Activated T-cell treated with anti-CD3 and anti-CD28 coated beads, Interleukin-2, amount 50 U/mL, for 4 hours (primary cell): ENCODE measurements at regions not wholly inside any gene's neighbourhood (a gene's known extent, or its start where the extent isn't known, plus 50 kb on each side); places are given as distances from the start of the nearest gene placed in this dataset.

Experiments used
- ATAC-seq, 2 donors: fragments of 200-7000 bp; cut with Tn5 transposase; one replicate each; pipeline ENCODE4 v1.10.0; 2021
- DNase-seq: peaks from one replicate; pipeline ENCODE4 v3.0.0-alpha.2; 2020
- H3K27me3 Mint-ChIP-seq: one replicate; pipeline ENCODE4 v1.8.0; 2021; ENCODE audit warnings: low read depth, mixed read lengths
- H3K36me3 Mint-ChIP-seq: one replicate; pipeline ENCODE4 v1.8.0; 2022; ENCODE audit warnings: mixed read lengths; ENCODE audit not compliant: insufficient read depth
- H3K4me1 Mint-ChIP-seq: one replicate; pipeline ENCODE4 v1.8.0; 2021; ENCODE audit warnings: low read depth, mixed read lengths
- H3K4me3 Mint-ChIP-seq: one replicate; pipeline ENCODE4 v1.8.0; 2021; ENCODE audit warnings: mild to moderate bottlenecking, moderate library complexity, mixed read lengths
- H3K9me3 Mint-ChIP-seq: one replicate; pipeline ENCODE4 v1.8.0; 2021; ENCODE audit warnings: mixed read lengths

DNA sequence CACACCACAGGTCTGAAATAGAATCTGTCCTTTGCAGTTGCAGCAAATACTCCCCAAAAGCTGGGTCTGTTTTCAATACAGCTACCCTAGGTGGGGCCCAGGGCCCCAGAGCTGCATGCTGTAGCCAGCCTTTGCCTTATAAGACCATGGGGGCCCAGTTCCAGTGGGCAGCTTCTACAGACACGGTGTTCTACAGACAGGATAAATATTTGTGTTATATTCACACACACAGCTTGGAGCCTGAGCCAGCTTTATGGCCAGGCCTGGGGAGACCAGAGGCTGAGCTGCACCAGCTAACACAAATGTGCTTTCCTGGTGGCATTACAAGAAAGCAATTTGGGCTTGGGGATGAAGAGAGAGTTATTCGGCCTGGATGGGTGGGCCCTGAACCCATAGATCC, 151.8 kb upstream of the NCAM1 start:
- DNase-seq (no peak), ATAC-seq (no peak)
- H3K36me3 Mint-ChIP-seq: no peaks in the 10 kb centered on the region
- no peaks in the 10 kb centered on the region for H3K27me3 Mint-ChIP-seq
- H3K4me3 Mint-ChIP-seq: no peak overlapping the region
- no peaks in the 10 kb centered on the region for H3K4me1 Mint-ChIP-seq
- H3K9me3 Mint-ChIP-seq: peaks cover 8% of the 10 kb centered on the region

DNA sequence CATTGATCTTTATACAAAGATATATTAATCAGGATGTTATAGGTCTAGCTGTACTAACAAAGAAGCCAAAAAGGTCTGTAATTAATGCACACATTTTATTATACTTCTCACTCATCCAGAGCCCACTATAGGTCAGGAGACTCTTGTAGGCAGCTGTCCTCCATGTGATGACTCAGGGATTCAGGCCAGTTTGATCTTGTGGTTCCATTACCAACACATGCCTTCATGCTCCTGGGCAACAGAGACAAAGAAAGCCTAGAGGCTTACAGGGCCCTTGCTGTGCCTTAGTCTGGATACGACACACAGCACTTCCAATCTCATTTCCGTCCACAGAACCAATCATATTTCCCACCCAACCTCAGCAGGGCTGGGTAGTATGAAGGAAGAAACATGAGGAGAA, 150.3 kb upstream of the NCAM1 start:
- Mint-ChIP-seq H3K4me3 (no peak overlapping the region), H3K9me3 (peaks cover 7% of the 10 kb centered on the region), H3K27me3 (no peaks in the 10 kb centered on the region), H3K4me1 (no peaks in the 10 kb centered on the region), H3K36me3 (no peaks in the 10 kb centered on the region)
- ATAC-seq (no peak), DNase-seq (no peak)

DNA sequence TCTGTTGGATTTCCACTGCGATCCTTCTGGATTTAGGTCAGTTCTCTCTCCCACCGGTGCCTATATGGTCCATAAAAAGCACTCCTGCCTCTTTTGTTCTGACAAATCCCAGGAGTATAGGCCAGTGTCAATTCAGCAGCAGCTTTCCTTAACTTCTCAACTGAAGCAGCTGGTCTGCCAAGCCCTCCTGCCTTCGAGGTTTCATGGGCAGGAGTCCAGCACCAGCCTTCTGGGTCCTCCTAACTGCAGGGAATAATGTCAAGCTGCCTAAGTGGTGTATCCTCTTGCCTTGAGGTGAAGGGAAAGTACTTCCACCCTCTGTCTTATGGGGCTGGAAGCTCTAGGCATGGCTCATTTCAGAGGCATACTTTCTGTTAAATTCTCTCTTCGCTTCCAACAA, 149.4 kb upstream of the NCAM1 start:
- no peaks in the 10 kb centered on the region for H3K4me1 Mint-ChIP-seq
- H3K36me3 Mint-ChIP-seq: no peaks in the 10 kb centered on the region
- DNase-seq: no peak
- H3K4me3 Mint-ChIP-seq: no peak overlapping the region
- no peaks in the 10 kb centered on the region for H3K27me3 Mint-ChIP-seq
- no peak for ATAC-seq
- peaks cover 7% of the 10 kb centered on the region for H3K9me3 Mint-ChIP-seq

DNA sequence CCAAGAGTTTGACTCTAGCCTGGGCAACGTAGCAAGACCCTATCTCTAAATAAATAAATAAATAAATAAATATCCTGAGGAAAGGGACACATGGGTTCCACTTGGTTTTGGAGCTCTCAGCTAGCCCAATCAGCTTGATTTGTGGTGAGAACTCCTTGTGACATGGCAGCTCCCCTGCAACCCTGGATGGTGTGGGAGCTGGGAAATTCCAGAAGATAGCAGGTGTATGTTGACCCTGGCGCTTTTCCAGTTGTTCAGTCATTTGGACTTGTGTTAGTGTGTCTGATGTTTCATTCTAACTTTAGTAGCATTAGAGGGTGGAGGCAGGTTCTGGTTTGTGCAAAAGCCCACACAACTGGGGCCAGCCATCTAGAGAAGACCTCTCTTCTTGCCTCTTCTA, 148.5 kb upstream of the NCAM1 start:
- no peaks in the 10 kb centered on the region for H3K36me3 Mint-ChIP-seq
- no peaks in the 10 kb centered on the region for H3K4me1 Mint-ChIP-seq
- ATAC-seq (no peak), DNase-seq (no peak)
- H3K27me3 Mint-ChIP-seq: no peaks in the 10 kb centered on the region
- no peak overlapping the region for H3K4me3 Mint-ChIP-seq
- peaks cover 7% of the 10 kb centered on the region for H3K9me3 Mint-ChIP-seq

DNA sequence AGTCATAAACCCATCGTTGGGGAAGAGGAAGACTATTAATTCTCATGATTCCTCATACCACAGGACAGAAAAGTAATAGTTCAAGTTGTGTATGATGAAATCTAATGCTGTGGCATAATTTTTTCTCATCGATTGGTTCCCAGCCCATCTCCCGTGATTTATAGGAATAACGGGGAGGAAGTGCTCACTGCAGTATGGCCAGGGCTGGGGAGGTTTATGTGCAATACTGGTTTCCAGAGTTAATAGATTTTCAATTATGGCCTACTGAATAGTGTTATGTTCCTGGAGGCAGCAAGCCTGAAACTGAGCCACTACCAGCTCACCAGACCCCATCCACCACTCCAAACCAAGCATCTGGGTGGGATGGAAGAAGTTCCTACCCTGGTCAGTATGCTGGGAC, 147.1 kb upstream of the NCAM1 start:
- DNase-seq (no peak), ATAC-seq (no peak)
- H3K4me1 Mint-ChIP-seq: no peaks in the 10 kb centered on the region
- no peaks in the 10 kb centered on the region for H3K36me3 Mint-ChIP-seq
- no peaks in the 10 kb centered on the region for H3K27me3 Mint-ChIP-seq
- no peak overlapping the region for H3K4me3 Mint-ChIP-seq
- peaks cover 7% of the 10 kb centered on the region for H3K9me3 Mint-ChIP-seq

DNA sequence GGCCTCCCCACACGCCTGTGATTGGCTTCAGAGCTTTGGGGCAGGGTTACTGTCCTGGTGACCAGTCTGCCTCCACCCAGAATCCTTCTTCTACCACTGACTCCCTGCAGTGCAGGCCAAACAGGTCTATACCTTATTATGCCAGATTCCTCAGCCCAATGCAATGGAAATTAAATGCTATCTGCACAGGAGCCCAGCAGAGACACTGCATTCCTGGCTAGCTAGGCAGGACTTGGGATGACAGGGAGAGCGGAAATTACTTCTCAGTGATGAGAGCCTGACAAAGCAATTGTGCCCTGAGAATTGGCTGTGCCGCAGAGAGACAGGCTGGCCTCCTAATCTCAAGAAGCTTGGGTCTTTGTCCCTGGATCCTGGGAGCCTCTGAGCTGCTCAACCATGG, 143.8 kb upstream of the NCAM1 start:
- H3K4me1 Mint-ChIP-seq: no peaks in the 10 kb centered on the region
- DNase-seq: no peak
- H3K27me3 Mint-ChIP-seq: peaks cover 2% of the 10 kb centered on the region
- no peak overlapping the region for H3K4me3 Mint-ChIP-seq
- H3K36me3 Mint-ChIP-seq: no peaks in the 10 kb centered on the region
- H3K9me3 Mint-ChIP-seq: peaks cover 4% of the 10 kb centered on the region
- ATAC-seq: no peak

DNA sequence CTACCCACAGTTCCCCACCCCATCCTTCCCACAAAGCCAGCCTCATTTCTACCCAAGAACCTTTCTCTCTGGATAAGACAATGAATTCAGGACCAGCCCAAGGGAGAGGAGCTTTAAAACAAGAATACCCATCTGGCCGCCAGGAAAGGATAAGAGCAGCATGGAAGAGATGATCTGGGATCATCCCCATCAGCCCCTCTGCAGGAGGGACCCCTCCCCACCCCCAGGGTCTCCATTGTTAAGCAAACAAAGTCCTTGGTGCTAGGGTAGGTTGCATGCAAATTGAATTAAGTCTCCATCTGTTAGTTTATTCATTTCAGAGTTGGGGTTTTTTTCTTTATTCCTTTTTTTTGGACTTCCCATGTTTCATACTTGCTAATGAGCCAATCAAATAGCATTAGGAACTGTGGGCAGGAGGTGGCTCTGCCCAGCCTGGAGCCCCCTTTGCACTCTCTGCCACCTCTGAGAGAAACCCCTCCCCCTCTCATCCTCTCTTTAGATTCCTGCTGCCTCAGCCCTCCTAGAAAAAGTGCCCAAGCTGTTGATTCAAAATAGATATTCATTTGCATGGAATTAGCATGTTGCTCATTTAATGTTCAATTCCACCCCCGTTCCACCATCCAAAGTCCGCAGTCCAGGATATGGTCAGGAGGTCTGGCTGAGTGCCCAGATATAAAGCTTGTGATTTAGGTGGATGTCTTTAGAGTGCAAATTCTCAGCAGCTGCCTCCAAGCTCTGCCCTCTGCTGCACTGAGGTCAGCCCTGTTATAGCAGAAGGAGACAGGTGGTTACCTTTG, 138.5 kb upstream of the NCAM1 start:
- no peaks in the 10 kb centered on the region for H3K4me1 Mint-ChIP-seq
- no peak for DNase-seq
- no peak for ATAC-seq
- H3K9me3 Mint-ChIP-seq: no peaks in the 10 kb centered on the region
- H3K27me3 Mint-ChIP-seq: peaks cover 4% of the 10 kb centered on the region
- no peak overlapping the region for H3K4me3 Mint-ChIP-seq
- H3K36me3 Mint-ChIP-seq: no peaks in the 10 kb centered on the region

DNA sequence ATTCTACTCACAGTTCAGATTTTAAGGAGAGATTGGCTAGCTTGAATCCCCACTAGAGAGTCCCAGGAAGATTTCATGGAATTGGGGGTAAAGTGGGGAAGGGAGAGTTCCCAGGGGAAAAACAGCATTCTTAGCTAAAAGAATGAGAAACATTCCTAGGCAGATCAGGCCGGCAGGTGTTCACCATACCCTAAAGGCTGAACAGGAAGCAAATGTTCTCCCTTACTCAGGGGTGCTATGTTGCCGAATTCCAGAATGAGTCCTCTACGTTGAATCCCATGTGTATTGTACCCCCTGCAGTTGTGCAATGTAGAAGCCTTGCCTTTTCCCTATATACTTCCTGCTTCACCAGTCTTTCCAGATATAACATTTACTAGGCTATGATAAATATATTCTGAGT, 135.2 kb upstream of the NCAM1 start:
- no peaks in the 10 kb centered on the region for H3K9me3 Mint-ChIP-seq
- H3K27me3 Mint-ChIP-seq: peaks cover 3% of the 10 kb centered on the region
- ATAC-seq (no peak), DNase-seq (no peak)
- no peaks in the 10 kb centered on the region for H3K4me1 Mint-ChIP-seq
- H3K4me3 Mint-ChIP-seq: no peak overlapping the region
- no peaks in the 10 kb centered on the region for H3K36me3 Mint-ChIP-seq

DNA sequence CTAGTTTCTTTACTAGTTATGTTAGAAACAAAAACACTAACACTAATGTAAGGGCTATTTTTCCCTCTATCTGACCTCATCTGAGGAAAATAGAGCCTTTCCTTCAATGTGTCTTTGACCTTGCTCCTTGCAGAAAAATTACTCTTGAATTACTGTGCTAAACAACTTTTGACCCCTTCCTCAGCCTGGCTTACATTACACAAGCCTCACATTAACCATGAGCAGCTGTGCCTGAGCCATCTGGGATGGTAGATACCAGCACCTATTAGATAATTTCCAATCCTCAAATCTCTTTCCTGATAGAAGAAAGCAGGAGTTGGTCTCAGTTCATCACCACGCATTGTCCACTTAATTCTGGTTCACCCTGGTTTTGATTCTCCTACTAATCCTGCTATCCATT, 134.4 kb upstream of the NCAM1 start:
- no peaks in the 10 kb centered on the region for H3K9me3 Mint-ChIP-seq
- no peaks in the 10 kb centered on the region for H3K4me1 Mint-ChIP-seq
- no peak overlapping the region for H3K4me3 Mint-ChIP-seq
- ATAC-seq (no peak), DNase-seq (no peak)
- H3K36me3 Mint-ChIP-seq: no peaks in the 10 kb centered on the region
- peaks cover 3% of the 10 kb centered on the region for H3K27me3 Mint-ChIP-seq

DNA sequence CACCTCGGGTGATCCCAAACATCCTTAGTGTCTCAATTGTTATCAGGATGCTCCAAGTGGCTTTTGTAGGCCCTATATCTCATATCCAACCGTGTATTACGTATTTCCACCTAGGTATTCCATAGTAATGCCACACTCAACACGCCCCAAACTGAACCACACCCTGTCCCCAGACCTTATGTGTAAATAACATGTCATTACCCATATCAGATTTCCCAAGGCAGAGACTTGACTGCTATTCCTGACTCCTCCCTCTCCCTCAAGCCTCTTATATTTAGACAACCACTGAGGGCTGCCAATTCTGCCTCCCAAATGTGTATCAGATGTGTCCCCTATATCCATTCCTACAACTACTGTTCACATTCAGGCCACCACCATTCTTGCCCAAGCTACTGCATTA, 132.8 kb upstream of the NCAM1 start:
- Mint-ChIP-seq H3K4me1 (no peaks in the 10 kb centered on the region), H3K9me3 (no peaks in the 10 kb centered on the region), H3K27me3 (no peaks in the 10 kb centered on the region), H3K36me3 (no peaks in the 10 kb centered on the region), H3K4me3 (no peak overlapping the region)
- no peak for DNase-seq
- no peak for ATAC-seq

DNA sequence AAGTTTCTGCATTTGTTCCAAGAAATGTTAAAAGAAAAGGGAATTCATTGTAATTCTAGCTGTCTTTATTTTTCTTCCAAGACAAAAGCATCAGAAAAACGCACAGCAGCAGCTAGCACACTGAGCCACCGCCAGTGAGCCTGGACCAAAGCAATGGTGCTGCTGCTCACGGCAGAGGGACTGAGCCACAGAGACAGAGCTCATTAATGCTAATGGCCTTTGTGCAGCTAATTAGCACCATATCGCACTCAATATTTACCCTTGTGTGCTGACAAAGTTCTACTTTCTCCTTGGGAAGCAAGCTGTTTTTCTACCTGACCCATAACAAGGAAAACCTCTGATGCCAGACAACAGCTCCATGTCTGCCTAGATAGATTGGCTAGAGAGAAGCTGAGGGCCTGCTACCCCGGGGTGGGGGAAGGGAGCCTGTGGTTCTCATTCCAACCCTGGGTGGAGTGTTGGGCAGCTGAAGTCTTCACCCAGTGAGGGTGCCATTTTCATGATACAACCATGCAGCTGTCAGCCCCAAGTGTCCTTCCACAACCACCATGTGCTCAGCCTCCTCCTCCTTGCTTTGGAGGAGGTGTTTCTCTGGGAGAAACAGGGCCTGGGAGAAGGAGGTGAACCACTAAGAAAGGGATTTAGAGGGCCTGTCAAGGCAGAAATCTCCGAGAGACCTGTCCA, 131.1 kb upstream of the NCAM1 start:
- H3K4me3 Mint-ChIP-seq: no peak overlapping the region
- ATAC-seq (no peak), DNase-seq (no peak)
- no peaks in the 10 kb centered on the region for H3K9me3 Mint-ChIP-seq
- H3K36me3 Mint-ChIP-seq: no peaks in the 10 kb centered on the region
- no peaks in the 10 kb centered on the region for H3K27me3 Mint-ChIP-seq
- no peaks in the 10 kb centered on the region for H3K4me1 Mint-ChIP-seq

DNA sequence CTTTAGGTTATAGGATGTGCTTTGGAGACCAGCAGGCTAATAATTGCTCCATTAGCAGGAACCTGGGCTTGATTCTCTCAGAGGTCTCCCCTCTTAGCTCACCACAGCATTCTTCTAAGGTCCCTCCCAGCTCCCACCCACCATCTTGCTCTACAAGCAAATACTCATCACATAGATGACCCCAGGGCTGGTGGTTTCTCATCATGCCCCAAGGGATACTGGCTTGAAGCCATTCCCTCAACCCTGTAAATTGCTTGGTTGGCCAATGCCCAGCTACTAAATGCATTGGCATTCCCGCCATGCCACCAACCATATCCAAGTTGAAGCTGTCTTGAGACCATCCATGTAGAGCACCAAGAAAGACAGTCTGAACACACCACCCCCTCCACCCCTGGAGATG, 130.2 kb upstream of the NCAM1 start:
- no peaks in the 10 kb centered on the region for H3K36me3 Mint-ChIP-seq
- no peaks in the 10 kb centered on the region for H3K9me3 Mint-ChIP-seq
- no peak for ATAC-seq
- H3K27me3 Mint-ChIP-seq: no peaks in the 10 kb centered on the region
- no peak overlapping the region for H3K4me3 Mint-ChIP-seq
- no peaks in the 10 kb centered on the region for H3K4me1 Mint-ChIP-seq
- DNase-seq: no peak

DNA sequence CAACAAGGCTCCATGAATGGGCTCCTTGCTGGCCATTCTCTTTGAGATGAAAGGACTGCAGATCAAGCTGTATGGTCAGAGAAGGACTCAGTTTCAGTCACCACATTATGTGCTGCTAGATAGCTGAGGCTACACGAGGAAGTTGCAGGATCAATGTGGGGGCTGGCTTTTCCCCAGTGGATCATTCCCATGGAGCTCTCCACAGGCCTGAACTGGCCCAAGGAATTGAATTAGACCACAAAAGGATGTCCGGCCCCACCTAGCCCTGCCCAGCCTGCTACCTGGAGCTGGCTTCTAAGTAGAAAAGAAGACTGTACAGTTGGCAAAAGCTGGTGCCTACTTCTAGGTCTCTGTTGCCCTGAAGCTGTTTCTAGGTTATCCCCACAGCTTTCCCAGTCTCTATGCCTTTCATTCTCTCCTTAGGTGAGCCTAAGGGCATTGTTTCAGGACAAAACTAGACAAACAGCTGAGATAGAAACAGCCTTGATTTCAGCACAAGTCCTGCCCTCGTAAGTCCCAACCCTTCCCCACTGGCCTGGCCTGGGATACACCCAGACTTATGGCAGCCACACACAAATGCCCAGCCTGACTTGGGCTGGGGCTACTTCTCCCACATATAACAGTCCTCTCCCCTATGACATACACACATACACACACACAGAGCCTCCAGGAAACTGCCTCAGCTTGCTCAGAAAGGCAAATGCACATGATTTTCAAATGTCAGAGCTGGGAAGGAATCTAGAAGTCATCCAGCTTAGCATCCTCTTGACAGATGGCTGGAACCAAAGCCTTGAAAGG, 129.1 kb upstream of the NCAM1 start:
- H3K36me3 Mint-ChIP-seq: no peaks in the 10 kb centered on the region
- no peak for DNase-seq
- H3K9me3 Mint-ChIP-seq: no peaks in the 10 kb centered on the region
- H3K27me3 Mint-ChIP-seq: no peaks in the 10 kb centered on the region
- no peak overlapping the region for H3K4me3 Mint-ChIP-seq
- ATAC-seq: no peak
- H3K4me1 Mint-ChIP-seq: no peaks in the 10 kb centered on the region

DNA sequence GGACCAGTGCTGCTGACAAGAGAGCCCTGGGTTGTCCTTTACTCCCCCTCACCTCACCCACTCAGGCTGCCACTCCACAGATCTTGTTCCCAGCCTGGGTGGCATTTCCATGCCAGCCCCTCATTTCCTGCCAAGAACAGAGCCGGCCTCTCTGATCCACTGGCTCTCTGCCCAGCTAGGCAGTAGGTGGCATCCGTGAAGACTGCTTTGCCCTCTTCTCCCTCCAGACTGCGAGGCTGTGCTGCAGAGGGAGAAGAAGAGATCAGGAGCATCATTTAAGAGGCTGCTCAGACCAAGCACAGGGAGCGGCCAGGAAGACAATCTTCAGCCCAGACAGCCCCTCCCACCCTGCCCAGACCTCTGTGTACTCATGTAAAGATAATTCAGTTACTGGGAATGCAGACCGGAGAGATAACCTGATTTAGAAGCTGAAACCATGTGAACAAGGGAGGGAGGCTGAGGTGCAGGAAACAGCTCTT, 126.9 kb upstream of the NCAM1 start:
- no peaks in the 10 kb centered on the region for H3K27me3 Mint-ChIP-seq
- H3K4me3 Mint-ChIP-seq: no peak overlapping the region
- H3K36me3 Mint-ChIP-seq: no peaks in the 10 kb centered on the region
- H3K4me1 Mint-ChIP-seq: no peaks in the 10 kb centered on the region
- ATAC-seq (no peak), DNase-seq (no peak)
- H3K9me3 Mint-ChIP-seq: no peaks in the 10 kb centered on the region
